ENCODE measurements at regions not wholly inside any gene's neighbourhood (a gene's known extent, or its start where the extent isn't known, plus 50 kb on each side); places are given as distances from the start of the nearest gene placed in this dataset.
"Not testable (repeated sequence)": the region's sequence is repeated elsewhere in the genome, so short reads cannot be mapped to it uniquely, and the experiment has no call there.

- H3K36me3 Mint-ChIP-seq: no peaks in the 10 kb centered on the region
- DNase-seq: no peak
Observed at GRCh38 chr1:181181792-181182585, 93.5 kb downstream of the IER5 start.

GRCh38 chr1:181184621-181185020 is 96.1 kb downstream of the IER5 start:
- Mint-ChIP-seq H3K27me3 (peaks cover 31 to 43% of the 10 kb centered on the region in 2 donors), H3K4me3 (no peak overlapping the region), H3K4me1 (peaks cover 8 to 10% (median 8%) of the 10 kb centered on the region in 3 donors), H3K36me3 (no peaks in the 10 kb centered on the region), H3K27ac (no peak overlapping the region), H3K9me3 (no peaks in the 10 kb centered on the region)
- no peak overlapping the region for H3K4me3 ChIP-seq (ENCODE audit: low read length)
- no peak overlapping the region for H3K27ac ChIP-seq (ENCODE audit: low read depth, low read length)
- H3K27me3 ChIP-seq (ENCODE audit: insufficient read depth, low read length, poor library complexity, severe bottlenecking): no peaks in the 10 kb centered on the region
- no peaks in the 10 kb centered on the region for H3K9me3 ChIP-seq (ENCODE audit: low read length)
- no peaks in the 10 kb centered on the region for H3K36me3 ChIP-seq (ENCODE audit: insufficient read depth, low read length)
- ChIA-PET CTCF (interaction anchor here (2.4 kb wide), 1 partner anchor 240 kb away, joined by 10 read pairs; no protein-coding TSS in a partner anchor), POLR2A (no interaction called here)
- H3K4me1 ChIP-seq (ENCODE audit: insufficient read depth, low read length): peaks cover 12% of the 10 kb centered on the region
- DNase-seq: no peak

More at GRCh38 chr1:181181792-181182585, 93.5 kb downstream of the IER5 start:
- H3K4me3 Mint-ChIP-seq: no peak overlapping the region
- H3K4me1 Mint-ChIP-seq: peaks cover 11 to 14% (median 11%) of the 10 kb centered on the region in 3 donors
- ChIA-PET CTCF (no interaction called here), POLR2A (no interaction called here)
- Histone ChIP-seq H3K4me3 (ENCODE audit: low read length) (no peak overlapping the region), H3K27me3 (ENCODE audit: insufficient read depth, low read length, poor library complexity, severe bottlenecking) (no peaks in the 10 kb centered on the region), H3K36me3 (ENCODE audit: insufficient read depth, low read length) (no peaks in the 10 kb centered on the region), H3K4me1 (ENCODE audit: insufficient read depth, low read length) (peaks cover 16% of the 10 kb centered on the region), H3K9me3 (ENCODE audit: low read length) (no peaks in the 10 kb centered on the region), H3K27ac (ENCODE audit: low read depth, low read length) (no peak overlapping the region)
- H3K27me3 Mint-ChIP-seq: peaks cover 27 to 30% of the 10 kb centered on the region in 2 donors
- no peak overlapping the region for H3K27ac Mint-ChIP-seq
- H3K9me3 Mint-ChIP-seq: no peaks in the 10 kb centered on the region

- H3K36me3 ChIP-seq (ENCODE audit: insufficient read depth, low read length): no peaks in the 10 kb centered on the region
- ChIA-PET CTCF (interaction anchor here (2.4 kb wide), 1 partner anchor 240 kb away, joined by 10 read pairs; no protein-coding TSS in a partner anchor), POLR2A (no interaction called here)
- no peaks in the 10 kb centered on the region for H3K27me3 ChIP-seq (ENCODE audit: insufficient read depth, low read length, poor library complexity, severe bottlenecking)
- DNase-seq: no peak
- H3K4me1 ChIP-seq (ENCODE audit: insufficient read depth, low read length): peaks cover 9% of the 10 kb centered on the region
- Mint-ChIP-seq H3K36me3 (no peaks in the 10 kb centered on the region), H3K4me1 (peaks cover under 1 to 9% (median 4%) of the 10 kb centered on the region in 3 donors), H3K4me3 (no peak overlapping the region), H3K27ac (peak overlapping the region in 1 of 8 donors; percentile 87), H3K27me3 (peaks cover 34 to 46% of the 10 kb centered on the region in 2 donors), H3K9me3 (no peaks in the 10 kb centered on the region)
- no peak overlapping the region for H3K27ac ChIP-seq (ENCODE audit: low read depth, low read length)
- no peaks in the 10 kb centered on the region for H3K9me3 ChIP-seq (ENCODE audit: low read length)
- H3K4me3 ChIP-seq (ENCODE audit: low read length): no peak overlapping the region
Observed at GRCh38 chr1:181185461-181185860, 97.0 kb downstream of the IER5 start.

GRCh38 chr1:181186133-181186532 is 97.6 kb downstream of the IER5 start:
- Mint-ChIP-seq H3K27me3 (peaks cover 36 to 51% of the 10 kb centered on the region in 2 donors), H3K27ac (peak overlapping the region in 1 of 8 donors; percentile 83)
- H3K9me3 Mint-ChIP-seq; DNase-seq; H3K4me3 ChIP-seq (ENCODE audit: low read length); H3K4me1 Mint-ChIP-seq; H3K4me3 Mint-ChIP-seq; H3K36me3 Mint-ChIP-seq; H3K27me3 ChIP-seq (ENCODE audit: insufficient read depth, low read length, poor library complexity, severe bottlenecking); H3K36me3 ChIP-seq (ENCODE audit: insufficient read depth, low read length); POLR2A ChIA-PET; H3K4me1 ChIP-seq (ENCODE audit: insufficient read depth, low read length); H3K9me3 ChIP-seq (ENCODE audit: low read length); H3K27ac ChIP-seq (ENCODE audit: low read depth, low read length): not testable (repeated sequence)
- CTCF ChIA-PET: interaction anchor here (7.7 kb wide), 1 partner anchor 242 kb away, joined by 89 read pairs; no protein-coding TSS in a partner anchor

- H3K9me3 Mint-ChIP-seq: no peaks in the 10 kb centered on the region
- H3K27me3 ChIP-seq (ENCODE audit: insufficient read depth, low read length, poor library complexity, severe bottlenecking): no peaks in the 10 kb centered on the region
- H3K36me3 Mint-ChIP-seq: no peaks in the 10 kb centered on the region
- no peaks in the 10 kb centered on the region for H3K36me3 ChIP-seq (ENCODE audit: insufficient read depth, low read length)
- no peak overlapping the region for H3K27ac ChIP-seq (ENCODE audit: low read depth, low read length)
- peaks cover 0 to 9% (median 4%) of the 10 kb centered on the region in 3 donors for H3K4me1 Mint-ChIP-seq
- peak overlapping the region in 1 of 7 donors; percentile 54 for H3K4me3 Mint-ChIP-seq
- ChIA-PET POLR2A (no interaction called here), CTCF (interaction anchor here (5.6 to 7.7 kb wide), 2 partner anchors 235 to 240 kb away, joined by 43 to 89 read pairs; no protein-coding TSS in a partner anchor)
- no peak for DNase-seq
- H3K27me3 Mint-ChIP-seq: peaks cover 32 to 56% of the 10 kb centered on the region in 2 donors
- no peak overlapping the region for H3K27ac Mint-ChIP-seq
- H3K9me3 ChIP-seq (ENCODE audit: low read length): no peaks in the 10 kb centered on the region
- peaks cover 5% of the 10 kb centered on the region for H3K4me1 ChIP-seq (ENCODE audit: insufficient read depth, low read length)
- no peak overlapping the region for H3K4me3 ChIP-seq (ENCODE audit: low read length)
Observed at GRCh38 chr1:181187337-181188126, 99.0 kb downstream of the IER5 start.

- H3K36me3 ChIP-seq (ENCODE audit: insufficient read depth, low read length): no peaks in the 10 kb centered on the region
- H3K27me3 ChIP-seq (ENCODE audit: insufficient read depth, low read length, poor library complexity, severe bottlenecking): no peaks in the 10 kb centered on the region
- ChIA-PET CTCF (interaction anchor here (0.6 to 7.7 kb wide), 9 partner anchors 13 to 239 kb away, joined by 3 to 89 read pairs (median 5); no protein-coding TSS in a partner anchor), POLR2A (no interaction called here)
- no peaks in the 10 kb centered on the region for H3K9me3 ChIP-seq (ENCODE audit: low read length)
- Mint-ChIP-seq H3K36me3 (no peaks in the 10 kb centered on the region), H3K4me1 (peaks cover 0 to 9% (median 4%) of the 10 kb centered on the region in 3 donors), H3K9me3 (peaks cover 0 to 4% (median 0%) of the 10 kb centered on the region in 5 donors), H3K4me3 (no peak overlapping the region), H3K27me3 (peaks cover 25 to 58% of the 10 kb centered on the region in 2 donors), H3K27ac (no peak overlapping the region)
- peaks cover 5% of the 10 kb centered on the region for H3K4me1 ChIP-seq (ENCODE audit: insufficient read depth, low read length)
- no peak overlapping the region for H3K27ac ChIP-seq (ENCODE audit: low read depth, low read length)
- H3K4me3 ChIP-seq (ENCODE audit: low read length): no peak overlapping the region
- no peak for DNase-seq
Observed at GRCh38 chr1:181189245-181189644, 100.7 kb downstream of the IER5 start.

GRCh38 chr1:181189691-181190363 is 101.3 kb downstream of the IER5 start:
- CTCF ChIA-PET: interaction anchor here (0.6 to 7.7 kb wide), 14 partner anchors 13 to 238 kb away, joined by 3 to 89 read pairs (median 4); no protein-coding TSS in a partner anchor
- Histone ChIP-seq H3K9me3 (ENCODE audit: low read length) (no peaks in the 10 kb centered on the region), H3K27ac (ENCODE audit: low read depth, low read length) (no peak overlapping the region), H3K4me3 (ENCODE audit: low read length) (no peak overlapping the region), H3K4me1 (ENCODE audit: insufficient read depth, low read length) (peaks cover 5% of the 10 kb centered on the region), H3K36me3 (ENCODE audit: insufficient read depth, low read length) (no peaks in the 10 kb centered on the region), H3K27me3 (ENCODE audit: insufficient read depth, low read length, poor library complexity, severe bottlenecking) (no peaks in the 10 kb centered on the region)
- peak; percentile 57 to 79 (median 63) for DNase-seq
- H3K4me1 Mint-ChIP-seq: peaks cover 0 to 9% (median 4%) of the 10 kb centered on the region in 3 donors
- H3K36me3 Mint-ChIP-seq: no peaks in the 10 kb centered on the region
- no peak overlapping the region for H3K27ac Mint-ChIP-seq
- POLR2A ChIA-PET: no interaction called here
- H3K9me3 Mint-ChIP-seq: peaks cover 0 to 4% (median 0%) of the 10 kb centered on the region in 5 donors
- H3K4me3 Mint-ChIP-seq: peak overlapping the region in 2 of 7 donors; percentile 32 to 55
- peaks cover 25 to 55% of the 10 kb centered on the region in 2 donors for H3K27me3 Mint-ChIP-seq
